Loucy (cell line): ENCODE measurements at regions not wholly inside any gene's neighbourhood (a gene's known extent, or its start where the extent isn't known, plus 50 kb on each side); places are given as distances from the start of the nearest gene placed in this dataset.

ENCODE experiments used
- EZH2phosphoT487 ChIP-seq: fragments of 200-600 bp; IDR thresholded peaks from 2 replicates; pipeline ENCODE4 v1.6.1; 2018; ENCODE audit warnings: antibody characterized with exemption, mild to moderate bottlenecking, moderate library complexity, borderline replicate concordance
- TF ChIP-seq, protein P1 (sequence below): fragments of 200-600 bp; sonication (generic); conservative IDR thresholded peaks from 2 replicates; pipeline ENCODE4 v1.5.1; 2014; ENCODE audit warnings: mild to moderate bottlenecking, antibody characterized with exemption, low read length

GRCh38 chr16:16763449-16763848 is 384.5 kb downstream of the NPIPA7 start:
- TF ChIP-seq, protein P1, sequence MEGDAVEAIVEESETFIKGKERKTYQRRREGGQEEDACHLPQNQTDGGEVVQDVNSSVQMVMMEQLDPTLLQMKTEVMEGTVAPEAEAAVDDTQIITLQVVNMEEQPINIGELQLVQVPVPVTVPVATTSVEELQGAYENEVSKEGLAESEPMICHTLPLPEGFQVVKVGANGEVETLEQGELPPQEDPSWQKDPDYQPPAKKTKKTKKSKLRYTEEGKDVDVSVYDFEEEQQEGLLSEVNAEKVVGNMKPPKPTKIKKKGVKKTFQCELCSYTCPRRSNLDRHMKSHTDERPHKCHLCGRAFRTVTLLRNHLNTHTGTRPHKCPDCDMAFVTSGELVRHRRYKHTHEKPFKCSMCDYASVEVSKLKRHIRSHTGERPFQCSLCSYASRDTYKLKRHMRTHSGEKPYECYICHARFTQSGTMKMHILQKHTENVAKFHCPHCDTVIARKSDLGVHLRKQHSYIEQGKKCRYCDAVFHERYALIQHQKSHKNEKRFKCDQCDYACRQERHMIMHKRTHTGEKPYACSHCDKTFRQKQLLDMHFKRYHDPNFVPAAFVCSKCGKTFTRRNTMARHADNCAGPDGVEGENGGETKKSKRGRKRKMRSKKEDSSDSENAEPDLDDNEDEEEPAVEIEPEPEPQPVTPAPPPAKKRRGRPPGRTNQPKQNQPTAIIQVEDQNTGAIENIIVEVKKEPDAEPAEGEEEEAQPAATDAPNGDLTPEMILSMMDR, result no peak
- no peak for TF ChIP-seq EZH2phosphoT487
